ENCODE measurements at regions not wholly inside any gene's neighbourhood (a gene's known extent, or its start where the extent isn't known, plus 50 kb on each side); places are given as distances from the start of the nearest gene placed in this dataset.

DNA sequence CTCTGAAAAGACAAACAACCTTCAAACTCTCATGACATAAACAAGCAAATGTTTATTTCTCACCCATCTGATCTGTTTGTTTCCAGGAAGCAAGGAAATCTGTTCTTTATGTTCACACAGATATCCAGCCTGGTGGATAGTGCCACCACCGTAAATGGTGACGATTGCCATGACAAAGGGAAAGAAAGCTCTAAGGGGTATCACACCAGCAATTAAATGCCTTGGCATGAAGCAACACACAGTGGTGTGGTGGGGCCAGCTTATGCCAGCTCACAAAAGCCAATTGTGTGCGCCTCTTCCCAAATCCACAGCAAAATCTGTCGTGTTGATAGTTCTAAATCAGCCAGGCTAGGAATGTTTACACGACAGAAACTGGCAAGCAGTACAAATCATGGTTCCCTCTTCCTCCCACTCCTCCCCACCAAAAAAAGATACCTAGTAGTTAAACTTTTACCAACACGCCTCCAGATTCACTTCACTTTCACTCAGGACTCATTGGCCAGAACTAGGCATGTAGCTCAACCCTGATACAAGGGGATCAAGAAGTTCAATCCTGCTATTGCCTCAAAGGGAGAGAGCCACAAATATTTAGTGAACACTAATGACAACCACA lies 189.2 kb upstream of the SLCO3A1 start:
- Histone ChIP-seq H3K9ac (ENCODE audit: low read length) (no peak overlapping the region), H3K27me3 (ENCODE audit: low read depth, low read length) (peaks cover 5% of the 10 kb centered on the region; the same call in 1 of the 2 replicates)

DNA sequence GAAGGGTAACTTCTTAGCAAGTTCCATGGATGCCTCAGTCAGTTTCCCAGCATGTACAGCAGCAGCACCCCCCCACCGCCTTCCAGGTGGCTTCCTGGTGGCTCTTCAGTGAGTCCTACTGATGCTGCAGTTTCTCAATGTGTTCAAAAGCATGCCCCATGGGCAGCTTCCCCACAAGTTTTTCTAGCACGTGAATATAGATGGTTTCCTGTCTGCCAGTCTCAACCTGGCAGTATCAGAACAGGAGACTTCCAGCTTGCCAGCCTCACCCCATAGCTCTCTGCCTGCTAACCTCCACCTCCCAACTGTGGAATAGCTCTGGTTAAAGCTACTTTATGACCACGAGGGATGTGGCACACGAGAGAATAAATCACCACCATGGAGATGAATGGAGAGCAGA lies 188.3 kb upstream of the SLCO3A1 start:
- Histone ChIP-seq H3K36me3 (replicated peaks; ENCODE audit: low read depth, low read length) (no peaks in the 10 kb centered on the region), H3K27ac (ENCODE audit: low read length) (no peak overlapping the region), H2AFZ (ENCODE audit: low read depth, low read length) (no peak overlapping the region), H3K9ac (ENCODE audit: low read length) (no peak overlapping the region), H3K79me2 (ENCODE audit: low read length) (no peaks in the 10 kb centered on the region), H4K20me1 (ENCODE audit: insufficient read depth, low read length) (no peaks in the 10 kb centered on the region), H3K4me3 (ENCODE audit: low read length) (no peak overlapping the region), H3K4me1 (ENCODE audit: low read length) (no peaks in the 10 kb centered on the region), H3K4me2 (ENCODE audit: low read length) (no peak overlapping the region), H3K9me3 (ENCODE audit: insufficient read depth, low read length) (no peaks in the 10 kb centered on the region), H3K27me3 (ENCODE audit: low read depth, low read length) (peaks cover 5% of the 10 kb centered on the region; the same call in 1 of the 2 replicates)
- TF ChIP-seq, protein P1, sequence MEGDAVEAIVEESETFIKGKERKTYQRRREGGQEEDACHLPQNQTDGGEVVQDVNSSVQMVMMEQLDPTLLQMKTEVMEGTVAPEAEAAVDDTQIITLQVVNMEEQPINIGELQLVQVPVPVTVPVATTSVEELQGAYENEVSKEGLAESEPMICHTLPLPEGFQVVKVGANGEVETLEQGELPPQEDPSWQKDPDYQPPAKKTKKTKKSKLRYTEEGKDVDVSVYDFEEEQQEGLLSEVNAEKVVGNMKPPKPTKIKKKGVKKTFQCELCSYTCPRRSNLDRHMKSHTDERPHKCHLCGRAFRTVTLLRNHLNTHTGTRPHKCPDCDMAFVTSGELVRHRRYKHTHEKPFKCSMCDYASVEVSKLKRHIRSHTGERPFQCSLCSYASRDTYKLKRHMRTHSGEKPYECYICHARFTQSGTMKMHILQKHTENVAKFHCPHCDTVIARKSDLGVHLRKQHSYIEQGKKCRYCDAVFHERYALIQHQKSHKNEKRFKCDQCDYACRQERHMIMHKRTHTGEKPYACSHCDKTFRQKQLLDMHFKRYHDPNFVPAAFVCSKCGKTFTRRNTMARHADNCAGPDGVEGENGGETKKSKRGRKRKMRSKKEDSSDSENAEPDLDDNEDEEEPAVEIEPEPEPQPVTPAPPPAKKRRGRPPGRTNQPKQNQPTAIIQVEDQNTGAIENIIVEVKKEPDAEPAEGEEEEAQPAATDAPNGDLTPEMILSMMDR (IDR thresholded peaks at IDR 0.05; ENCODE audit: low read depth, low read length), result no peak
- TF ChIP-seq EZH2phosphoT487 (IDR thresholded peaks at IDR 0.05; ENCODE audit: low read depth), result no peak

More for the DNA sequence above, 189.2 kb upstream of the SLCO3A1 start:
- no peak overlapping the region for H3K4me3 ChIP-seq (ENCODE audit: low read length)
- no peak overlapping the region for H3K4me2 ChIP-seq (ENCODE audit: low read length)
- no peaks in the 10 kb centered on the region for H3K79me2 ChIP-seq (ENCODE audit: low read length)
- no peak overlapping the region for H3K27ac ChIP-seq (ENCODE audit: low read length)
- H3K36me3 ChIP-seq (replicated peaks; ENCODE audit: low read depth, low read length), result no peaks in the 10 kb centered on the region
- no peaks in the 10 kb centered on the region for H3K4me1 ChIP-seq (ENCODE audit: low read length)
- H3K9me3 ChIP-seq (ENCODE audit: insufficient read depth, low read length), result no peaks in the 10 kb centered on the region
- TF ChIP-seq, protein P1 (IDR thresholded peaks at IDR 0.05; ENCODE audit: low read depth, low read length), result no peak
- no peak for TF ChIP-seq EZH2phosphoT487 (IDR thresholded peaks at IDR 0.05; ENCODE audit: low read depth)
- H2AFZ ChIP-seq (ENCODE audit: low read depth, low read length), result no peak overlapping the region
- H4K20me1 ChIP-seq (ENCODE audit: insufficient read depth, low read length), result no peaks in the 10 kb centered on the region

DNA sequence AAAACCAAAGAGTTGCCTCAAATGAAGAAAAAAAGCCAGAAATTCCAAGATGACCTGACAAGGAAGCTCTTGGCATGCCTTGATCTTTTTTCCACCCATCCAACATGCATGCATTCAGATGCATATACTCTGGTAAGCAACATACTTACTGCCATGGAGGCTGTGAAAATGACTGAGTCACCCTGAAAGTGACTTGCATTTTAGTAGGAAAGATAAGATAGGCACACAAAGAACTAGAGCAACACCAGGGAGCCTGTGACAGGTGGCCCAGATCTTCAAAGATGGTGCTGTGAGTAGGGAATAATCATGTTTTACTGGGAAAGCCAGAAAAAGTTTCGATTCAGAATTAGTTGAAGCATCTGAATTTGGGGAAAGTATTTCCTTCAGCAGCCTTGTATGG lies 185.1 kb upstream of the SLCO3A1 start:
- Histone ChIP-seq H3K27ac (ENCODE audit: low read length) (no peak overlapping the region), H3K9ac (ENCODE audit: low read length) (no peak overlapping the region), H3K4me1 (ENCODE audit: low read length) (no peaks in the 10 kb centered on the region), H3K4me3 (ENCODE audit: low read length) (no peak overlapping the region), H3K79me2 (ENCODE audit: low read length) (no peaks in the 10 kb centered on the region), H3K36me3 (replicated peaks; ENCODE audit: low read depth, low read length) (no peaks in the 10 kb centered on the region), H2AFZ (ENCODE audit: low read depth, low read length) (no peak overlapping the region), H3K27me3 (ENCODE audit: low read depth, low read length) (peaks cover 11% of the 10 kb centered on the region; the same call in 1 of the 2 replicates), H3K9me3 (ENCODE audit: insufficient read depth, low read length) (no peaks in the 10 kb centered on the region), H4K20me1 (ENCODE audit: insufficient read depth, low read length) (no peaks in the 10 kb centered on the region), H3K4me2 (ENCODE audit: low read length) (no peak overlapping the region)
- no peak for TF ChIP-seq EZH2phosphoT487 (IDR thresholded peaks at IDR 0.05; ENCODE audit: low read depth)
- TF ChIP-seq, protein P1 (IDR thresholded peaks at IDR 0.05; ENCODE audit: low read depth, low read length), result no peak

DNA sequence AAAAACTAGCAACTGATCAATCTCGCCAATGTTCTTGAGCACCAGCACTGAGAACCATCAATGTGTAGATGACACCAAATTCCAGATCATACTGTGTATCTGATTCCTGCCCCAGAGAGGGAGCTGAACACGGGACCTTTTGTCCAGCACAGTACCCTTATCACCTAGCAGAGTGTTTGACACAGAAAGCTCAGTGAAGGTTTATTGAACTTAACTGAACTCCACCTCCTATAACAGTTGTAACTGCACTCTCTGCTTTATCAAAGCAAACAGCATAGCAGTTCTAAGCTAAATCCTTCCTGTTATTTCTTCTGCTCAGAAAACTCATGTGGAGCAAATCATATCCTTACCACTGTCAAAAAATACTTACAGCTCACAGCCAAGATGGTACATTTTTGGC lies 183.4 kb upstream of the SLCO3A1 start:
- Histone ChIP-seq H3K4me2 (ENCODE audit: low read length) (no peak overlapping the region), H3K9me3 (ENCODE audit: insufficient read depth, low read length) (no peaks in the 10 kb centered on the region), H2AFZ (ENCODE audit: low read depth, low read length) (no peak overlapping the region), H3K9ac (ENCODE audit: low read length) (no peak overlapping the region), H4K20me1 (ENCODE audit: insufficient read depth, low read length) (no peaks in the 10 kb centered on the region), H3K27me3 (ENCODE audit: low read depth, low read length) (peaks cover 11% of the 10 kb centered on the region; the same call in 1 of the 2 replicates), H3K36me3 (replicated peaks; ENCODE audit: low read depth, low read length) (no peaks in the 10 kb centered on the region), H3K4me3 (ENCODE audit: low read length) (no peak overlapping the region), H3K79me2 (ENCODE audit: low read length) (no peaks in the 10 kb centered on the region), H3K4me1 (ENCODE audit: low read length) (no peaks in the 10 kb centered on the region), H3K27ac (ENCODE audit: low read length) (no peak overlapping the region)
- TF ChIP-seq, protein P1 (IDR thresholded peaks at IDR 0.05; ENCODE audit: low read depth, low read length), result no peak
- no peak for TF ChIP-seq EZH2phosphoT487 (IDR thresholded peaks at IDR 0.05; ENCODE audit: low read depth)

All from OCI-LY3 (cell line).